IMR-90 (cell line): ENCODE measurements at regions not wholly inside any gene's neighbourhood (a gene's known extent, or its start where the extent isn't known, plus 50 kb on each side); places are given as distances from the start of the nearest gene placed in this dataset.

Experiments
- ATAC-seq: fragments of 200-7000 bp; cut with Tn5 transposase; 2 replicates; pipeline ENCODE4 v1.9.1; 2020; ENCODE audit warnings: low read depth, mild to moderate bottlenecking, moderate library complexity
- BruUV-seq: library from RNA; stranded (reverse); fragments of 400-500 nt; replicated peaks from 2 replicates; lab custom pipeline; 2021; lab: Mats Ljungman, UMichigan
- CTCF ChIA-PET: fragments of 300-600 bp; formaldehyde crosslinking; extraction: SDS; loops from one replicate; lab custom pipeline; 2021; ENCODE audit warnings: antibody characterized with exemption; lab: Yijun Ruan, JAX
- POLR2A ChIA-PET: fragments of 300-600 bp; sonication (Branson Sonifier 250); formaldehyde crosslinking; loops from one replicate; lab custom pipeline; 2022; ENCODE audit warnings: antibody characterized with exemption; ENCODE audit not compliant: unreplicated experiment; lab: Charles Lee
- DNase-seq: peaks from one replicate; pipeline ENCODE4 v3.0.0; 2013
- H2AFZ ChIP-seq: replicated peaks from 2 replicates; pipeline ENCODE3; 2013; ENCODE audit warnings: low read length, mild to moderate bottlenecking; ENCODE audit not compliant: poor library complexity
- H2AK5ac ChIP-seq: 2 replicates; pipeline ENCODE4 v1.6.1; 2013; ENCODE audit warnings: low read depth, low read length, inconsistent platforms
- H2AK9ac ChIP-seq: replicated peaks from 2 replicates; pipeline ENCODE3; 2013; ENCODE audit warnings: mild to moderate bottlenecking, low read depth, low read length, moderate library complexity; ENCODE audit not compliant: poor library complexity
- H2BK120ac ChIP-seq: 2 replicates; pipeline ENCODE4 v1.6.1; 2013; ENCODE audit warnings: low read depth, low read length, inconsistent platforms
- H2BK15ac ChIP-seq: 3 replicates; pipeline ENCODE4 v1.6.1; 2013; ENCODE audit warnings: low read depth, low read length, inconsistent platforms
- H2BK20ac ChIP-seq: 2 replicates; pipeline ENCODE4 v1.6.1; 2013; ENCODE audit warnings: low read depth, mild to moderate bottlenecking, inconsistent platforms, low read length, moderate library complexity
- H2BK5ac ChIP-seq: 2 replicates; pipeline ENCODE4 v1.6.1; 2013; ENCODE audit warnings: mild to moderate bottlenecking, low read depth, low read length, inconsistent platforms; ENCODE audit not compliant: poor library complexity, severe bottlenecking
- H3K14ac ChIP-seq: replicated peaks from 2 replicates; pipeline ENCODE4 v1.6.1; 2013; ENCODE audit warnings: low read depth, low read length, inconsistent platforms
- H3K18ac ChIP-seq: 2 replicates; pipeline ENCODE4 v1.6.1; 2013; ENCODE audit warnings: low read depth, low read length, control low read depth
- H3K23ac ChIP-seq: 2 replicates; pipeline ENCODE4 v1.6.1; 2013; ENCODE audit warnings: low read depth, low read length, inconsistent platforms
- H3K27ac ChIP-seq: 2 replicates; pipeline ENCODE4 v1.5.1; 2013; ENCODE audit warnings: mild to moderate bottlenecking, control low read depth, low read length; ENCODE audit not compliant: insufficient read depth
- H3K27me3 ChIP-seq: 2 replicates; pipeline ENCODE4 v1.6.1; 2013; ENCODE audit warnings: low read length; ENCODE audit not compliant: control insufficient read depth, insufficient read depth
- H3K36me3 ChIP-seq: 2 replicates; pipeline ENCODE4 v1.6.1; 2013; ENCODE audit warnings: low read length, mixed read lengths; ENCODE audit not compliant: control insufficient read depth, insufficient read depth
- H3K4ac ChIP-seq: 2 replicates; pipeline ENCODE4 v1.6.1; 2013; ENCODE audit warnings: low read depth, low read length, inconsistent platforms
- H3K4me1 ChIP-seq: 2 replicates; pipeline ENCODE4 v1.6.1; 2013; ENCODE audit warnings: low read length, mixed read lengths; ENCODE audit not compliant: control insufficient read depth, insufficient read depth
- H3K4me2 ChIP-seq: 2 replicates; pipeline ENCODE4 v1.6.1; 2013; ENCODE audit warnings: low read depth, mild to moderate bottlenecking, control low read depth, low read length, moderate library complexity
- H3K4me3 ChIP-seq: 2 replicates; pipeline ENCODE4 v1.5.1; 2013; ENCODE audit warnings: low read depth, mild to moderate bottlenecking, control low read depth, low read length, moderate library complexity; ENCODE audit not compliant: insufficient read depth
- H3K56ac ChIP-seq: 2 replicates; pipeline ENCODE4 v1.6.1; 2013; ENCODE audit warnings: low read length, inconsistent platforms; ENCODE audit not compliant: insufficient read depth; ENCODE audit errors: extremely low read depth
- H3K79me1 ChIP-seq, 2 experiments: 2 replicates each; pipeline ENCODE4 v1.6.1; 2013; ENCODE audit warnings: low read length in 2 of 2, inconsistent platforms in 1 of 2, low read depth in 1 of 2
- H3K9ac ChIP-seq: 2 replicates; pipeline ENCODE4 v1.6.1; 2013; ENCODE audit warnings: low read depth, low read length, control low read depth
- H3K9me1 ChIP-seq: 2 replicates; pipeline ENCODE4 v1.6.1; 2013; ENCODE audit warnings: low read length, inconsistent platforms; ENCODE audit not compliant: insufficient read depth
- H3K9me3 ChIP-seq: 2 replicates; pipeline ENCODE4 v1.6.1; 2013; ENCODE audit warnings: low read length; ENCODE audit not compliant: control insufficient read depth, insufficient read depth
- H4K20me1 ChIP-seq: 2 replicates; pipeline ENCODE4 v1.6.1; 2013; ENCODE audit warnings: low read length, inconsistent platforms; ENCODE audit not compliant: insufficient read depth
- H4K5ac ChIP-seq: 2 replicates; pipeline ENCODE4 v1.6.1; 2013; ENCODE audit warnings: mild to moderate bottlenecking, low read depth, low read length, control low read depth
- H4K8ac ChIP-seq, 2 experiments: 2 replicates each; pipeline ENCODE4 v1.6.1; 2013; ENCODE audit warnings: low read depth in 2 of 2, low read length in 2 of 2, control low read depth in 1 of 2, inconsistent platforms in 1 of 2
- H4K91ac ChIP-seq: 2 replicates; pipeline ENCODE4 v1.6.1; 2013; ENCODE audit warnings: low read depth, low read length, inconsistent platforms; ENCODE audit not compliant: insufficient read depth
- CEBPB ChIP-seq: IDR thresholded peaks from 2 replicates; pipeline ENCODE4 v1.6.1; 2012; ENCODE audit warnings: low read depth, low read length, improper control_type of control experiment
- CTCF ChIP-seq: conservative IDR thresholded peaks from 2 replicates; pipeline ENCODE4 v1.5.1; 2012; ENCODE audit warnings: mild to moderate bottlenecking, low read depth, low read length, improper control_type of control experiment
- dilution Hi-C: fragments of 300-500 bp; cut with HindIII; formaldehyde crosslinking; loops from one replicate; pipeline ENCODE4 v1.14.3; 2018; ENCODE audit warnings: low sequenced_read_pairs; ENCODE audit not compliant: unreplicated experiment
- in situ Hi-C: fragments of 300-500 bp; cut with MboI; formaldehyde crosslinking; loops from 3 replicates; pipeline ENCODE4 v1.14.3; 2019; ENCODE audit warnings: low sequenced_read_pairs, inconsistent platforms, mixed read lengths
- intact Hi-C: fragments of 100-400 bp; cut with micrococcal nuclease; formaldehyde crosslinking; loops from 2 replicates; pipeline ENCODE4 v1.10.0; 2022

GRCh38 chr5:57754616-57755015 lies 272.0 kb upstream of the ACTBL2 start:
- Histone ChIP-seq H2BK15ac (no peak overlapping the region), H4K91ac (no peak overlapping the region), H3K4me2 (no peak overlapping the region), H2BK120ac (no peak overlapping the region), H3K4ac (no peak overlapping the region), H2AK5ac (no peak overlapping the region), H3K9me3 (no peaks in the 10 kb centered on the region), H4K5ac (no peak overlapping the region), H3K27ac (no peak overlapping the region), H3K4me1 (peaks cover 2% of the 10 kb centered on the region), H4K20me1 (no peaks in the 10 kb centered on the region), H3K36me3 (no peaks in the 10 kb centered on the region), H3K9me1 (no peaks in the 10 kb centered on the region), H3K56ac (no peak overlapping the region), H2AK9ac (no peak overlapping the region), H2BK5ac (peak overlapping the region; percentile 30), H2BK20ac (no peak overlapping the region), H4K8ac (no peak overlapping the region), H3K79me1 (no peaks in the 10 kb centered on the region), H3K14ac (no peak overlapping the region), H3K18ac (no peak overlapping the region), H3K27me3 (no peaks in the 10 kb centered on the region), H3K9ac (no peak overlapping the region), H3K23ac (no peak overlapping the region), H3K4me3 (no peak overlapping the region), H2AFZ (no peak overlapping the region)
- ATAC-seq (no peak; the same call in 1 of the 2 replicates), DNase-seq (peak; percentile 73)
- BruUV-seq, result no TSS peak
- in situ Hi-C loops (no loop called here), dilution Hi-C loops (no loop called here), intact Hi-C loops (no loop called here)
- peak; percentile 29; the same call in 1 of the 2 replicates for TF ChIP-seq CEBPB
- TF ChIP-seq CTCF, result no peak
- POLR2A ChIA-PET, result no interaction called here
- CTCF ChIA-PET, result interaction anchor here (0.6 kb wide), 1 partner anchor 410 kb away, joined by 3 read pairs; no protein-coding TSS in a partner anchor
